ENCODE measurements at regions not wholly inside any gene's neighbourhood (a gene's known extent, or its start where the extent isn't known, plus 50 kb on each side); places are given as distances from the start of the nearest gene placed in this dataset.
"Not testable (repeated sequence)": the region's sequence is repeated elsewhere in the genome, so short reads cannot be mapped to it uniquely, and the experiment has no call there.

- Histone ChIP-seq H3K4me3 (ENCODE audit: insufficient read depth, low read depth, low read length) (no peak overlapping the region), H3K4me1 (ENCODE audit: control insufficient read depth, insufficient read depth, low read length) (no peaks in the 10 kb centered on the region), H3K36me3 (ENCODE audit: control insufficient read depth, insufficient read depth, low read length) (no peaks in the 10 kb centered on the region), H3K27ac (ENCODE audit: insufficient read depth, low read depth, low read length, poor library complexity, severe bottlenecking) (no peak overlapping the region), H3K27me3 (ENCODE audit: control insufficient read depth, insufficient read depth, low read length, poor library complexity, severe bottlenecking) (no peaks in the 10 kb centered on the region), H3K9me3 (ENCODE audit: control insufficient read depth, low read length) (no peaks in the 10 kb centered on the region)
- WGBS, 2 experiments: 95 to 97% methylated on average over 7 of the region's 7 CpGs
Measured at GRCh38 chr16:87035053-87035452, 282.1 kb downstream of the C16orf95 start.

- Histone ChIP-seq H3K4me1 (ENCODE audit: control insufficient read depth, insufficient read depth, low read length) (peaks cover 4% of the 10 kb centered on the region), H3K4me3 (ENCODE audit: insufficient read depth, low read depth, low read length) (no peak overlapping the region), H3K9me3 (ENCODE audit: control insufficient read depth, low read length) (no peaks in the 10 kb centered on the region), H3K36me3 (ENCODE audit: control insufficient read depth, insufficient read depth, low read length) (no peaks in the 10 kb centered on the region), H3K27ac (ENCODE audit: insufficient read depth, low read depth, low read length, poor library complexity, severe bottlenecking) (no peak overlapping the region), H3K27me3 (ENCODE audit: control insufficient read depth, insufficient read depth, low read length, poor library complexity, severe bottlenecking) (no peaks in the 10 kb centered on the region)
- 86 to 90% methylated on average over 6 to 7 of the region's 7 CpGs for WGBS, 2 experiments
Measured at GRCh38 chr16:87037012-87037411, 280.2 kb downstream of the C16orf95 start.

GRCh38 chr16:87038528-87038927 is 278.7 kb downstream of the C16orf95 start:
- H3K36me3 ChIP-seq (ENCODE audit: control insufficient read depth, insufficient read depth, low read length); H3K9me3 ChIP-seq (ENCODE audit: control insufficient read depth, low read length); H3K4me1 ChIP-seq (ENCODE audit: control insufficient read depth, insufficient read depth, low read length); H3K27me3 ChIP-seq (ENCODE audit: control insufficient read depth, insufficient read depth, low read length, poor library complexity, severe bottlenecking); H3K27ac ChIP-seq (ENCODE audit: insufficient read depth, low read depth, low read length, poor library complexity, severe bottlenecking); H3K4me3 ChIP-seq (ENCODE audit: insufficient read depth, low read depth, low read length): not testable (repeated sequence)
- WGBS, 2 experiments: 84 to 85% methylated on average over 3 of the region's 3 CpGs

- H3K27ac ChIP-seq (ENCODE audit: insufficient read depth, low read depth, low read length, poor library complexity, severe bottlenecking): no peak overlapping the region
- H3K36me3 ChIP-seq (ENCODE audit: control insufficient read depth, insufficient read depth, low read length): no peaks in the 10 kb centered on the region
- WGBS, 2 experiments: 88 to 94% methylated on average over 14 to 15 of the region's 15 CpGs
- H3K4me3 ChIP-seq (ENCODE audit: insufficient read depth, low read depth, low read length): no peak overlapping the region
- H3K9me3 ChIP-seq (ENCODE audit: control insufficient read depth, low read length): no peaks in the 10 kb centered on the region
- H3K4me1 ChIP-seq (ENCODE audit: control insufficient read depth, insufficient read depth, low read length): peaks cover 9% of the 10 kb centered on the region
- no peaks in the 10 kb centered on the region for H3K27me3 ChIP-seq (ENCODE audit: control insufficient read depth, insufficient read depth, low read length, poor library complexity, severe bottlenecking)
Measured at GRCh38 chr16:87040169-87041117, 276.7 kb downstream of the C16orf95 start.

GRCh38 chr16:87041286-87041685 is 275.9 kb downstream of the C16orf95 start:
- no peaks in the 10 kb centered on the region for H3K27me3 ChIP-seq (ENCODE audit: control insufficient read depth, insufficient read depth, low read length, poor library complexity, severe bottlenecking)

GRCh38 chr16:87042551-87043230 is 274.5 kb downstream of the C16orf95 start:
- 93 to 94% methylated on average over 20 of the region's 20 CpGs for WGBS, 2 experiments
- H3K4me1 ChIP-seq (ENCODE audit: control insufficient read depth, insufficient read depth, low read length): peaks cover 15% of the 10 kb centered on the region
- no peaks in the 10 kb centered on the region for H3K27me3 ChIP-seq (ENCODE audit: control insufficient read depth, insufficient read depth, low read length, poor library complexity, severe bottlenecking)
- H3K9me3 ChIP-seq (ENCODE audit: control insufficient read depth, low read length): no peaks in the 10 kb centered on the region
- H3K27ac ChIP-seq (ENCODE audit: insufficient read depth, low read depth, low read length, poor library complexity, severe bottlenecking): no peak overlapping the region
- no peak overlapping the region for H3K4me3 ChIP-seq (ENCODE audit: insufficient read depth, low read depth, low read length)
- no peaks in the 10 kb centered on the region for H3K36me3 ChIP-seq (ENCODE audit: control insufficient read depth, insufficient read depth, low read length)

More at GRCh38 chr16:87041286-87041685, 275.9 kb downstream of the C16orf95 start:
- 91 to 92% methylated on average over 16 of the region's 16 CpGs for WGBS, 2 experiments
- peaks cover 9% of the 10 kb centered on the region for H3K4me1 ChIP-seq (ENCODE audit: control insufficient read depth, insufficient read depth, low read length)
- H3K27ac ChIP-seq (ENCODE audit: insufficient read depth, low read depth, low read length, poor library complexity, severe bottlenecking): no peak overlapping the region
- H3K4me3 ChIP-seq (ENCODE audit: insufficient read depth, low read depth, low read length): no peak overlapping the region
- no peaks in the 10 kb centered on the region for H3K36me3 ChIP-seq (ENCODE audit: control insufficient read depth, insufficient read depth, low read length)
- no peaks in the 10 kb centered on the region for H3K9me3 ChIP-seq (ENCODE audit: control insufficient read depth, low read length)

- no peaks in the 10 kb centered on the region for H3K36me3 ChIP-seq (ENCODE audit: control insufficient read depth, insufficient read depth, low read length)
- no peak overlapping the region for H3K4me3 ChIP-seq (ENCODE audit: insufficient read depth, low read depth, low read length)
- H3K27ac ChIP-seq (ENCODE audit: insufficient read depth, low read depth, low read length, poor library complexity, severe bottlenecking): no peak overlapping the region
- peaks cover 18% of the 10 kb centered on the region for H3K4me1 ChIP-seq (ENCODE audit: control insufficient read depth, insufficient read depth, low read length)
- 77 to 78% methylated on average over 20 of the region's 20 CpGs for WGBS, 2 experiments
- no peaks in the 10 kb centered on the region for H3K27me3 ChIP-seq (ENCODE audit: control insufficient read depth, insufficient read depth, low read length, poor library complexity, severe bottlenecking)
- H3K9me3 ChIP-seq (ENCODE audit: control insufficient read depth, low read length): no peaks in the 10 kb centered on the region
Measured at GRCh38 chr16:87043231-87044031, 273.8 kb downstream of the C16orf95 start.

GRCh38 chr16:87044032-87044382 is 273.2 kb downstream of the C16orf95 start:
- H3K27ac ChIP-seq (ENCODE audit: insufficient read depth, low read depth, low read length, poor library complexity, severe bottlenecking): no peak overlapping the region
- no peak overlapping the region for H3K4me3 ChIP-seq (ENCODE audit: insufficient read depth, low read depth, low read length)
- H3K36me3 ChIP-seq (ENCODE audit: control insufficient read depth, insufficient read depth, low read length): no peaks in the 10 kb centered on the region
- H3K4me1 ChIP-seq (ENCODE audit: control insufficient read depth, insufficient read depth, low read length): peaks cover 18% of the 10 kb centered on the region
- no peaks in the 10 kb centered on the region for H3K9me3 ChIP-seq (ENCODE audit: control insufficient read depth, low read length)
- H3K27me3 ChIP-seq (ENCODE audit: control insufficient read depth, insufficient read depth, low read length, poor library complexity, severe bottlenecking): no peaks in the 10 kb centered on the region
- 80 to 88% methylated on average over 8 of the region's 8 CpGs for WGBS, 2 experiments

- no peak overlapping the region for H3K4me3 ChIP-seq (ENCODE audit: insufficient read depth, low read depth, low read length)
- H3K4me1 ChIP-seq (ENCODE audit: control insufficient read depth, insufficient read depth, low read length): peaks cover 18% of the 10 kb centered on the region
- no peaks in the 10 kb centered on the region for H3K9me3 ChIP-seq (ENCODE audit: control insufficient read depth, low read length)
- H3K36me3 ChIP-seq (ENCODE audit: control insufficient read depth, insufficient read depth, low read length): no peaks in the 10 kb centered on the region
- no peaks in the 10 kb centered on the region for H3K27me3 ChIP-seq (ENCODE audit: control insufficient read depth, insufficient read depth, low read length, poor library complexity, severe bottlenecking)
- H3K27ac ChIP-seq (ENCODE audit: insufficient read depth, low read depth, low read length, poor library complexity, severe bottlenecking): no peak overlapping the region
- 91 to 93% methylated on average over 11 of the region's 11 CpGs for WGBS, 2 experiments
Measured at GRCh38 chr16:87044829-87045228, 272.4 kb downstream of the C16orf95 start.
